Ovary (tissue), 3 donors: ENCODE measurements at regions not wholly inside any gene's neighbourhood (a gene's known extent, or its start where the extent isn't known, plus 50 kb on each side); places are given as distances from the start of the nearest gene placed in this dataset.

Experiments used
- POLR2A ChIP-seq: fragments of 450-650 bp; IDR thresholded peaks from one replicate; pipeline ENCODE4 v1.6.1; 2017; ENCODE audit warnings: antibody characterized with exemption, mild to moderate bottlenecking, moderate library complexity
- TF ChIP-seq, protein P1 (sequence below), 3 donors: fragments of 450-650 bp in 2 of 3; fragments of 200-600 bp in 1 of 3; IDR thresholded peaks; one replicate each; pipeline versions ENCODE4 v1.5.1 to v1.8.0; 2016 to 2022; ENCODE audit warnings: antibody characterized with exemption in 3 of 3, mild to moderate bottlenecking in 1 of 3
- donor health status: DM: no; HTN: no; CAD: no.

DNA sequence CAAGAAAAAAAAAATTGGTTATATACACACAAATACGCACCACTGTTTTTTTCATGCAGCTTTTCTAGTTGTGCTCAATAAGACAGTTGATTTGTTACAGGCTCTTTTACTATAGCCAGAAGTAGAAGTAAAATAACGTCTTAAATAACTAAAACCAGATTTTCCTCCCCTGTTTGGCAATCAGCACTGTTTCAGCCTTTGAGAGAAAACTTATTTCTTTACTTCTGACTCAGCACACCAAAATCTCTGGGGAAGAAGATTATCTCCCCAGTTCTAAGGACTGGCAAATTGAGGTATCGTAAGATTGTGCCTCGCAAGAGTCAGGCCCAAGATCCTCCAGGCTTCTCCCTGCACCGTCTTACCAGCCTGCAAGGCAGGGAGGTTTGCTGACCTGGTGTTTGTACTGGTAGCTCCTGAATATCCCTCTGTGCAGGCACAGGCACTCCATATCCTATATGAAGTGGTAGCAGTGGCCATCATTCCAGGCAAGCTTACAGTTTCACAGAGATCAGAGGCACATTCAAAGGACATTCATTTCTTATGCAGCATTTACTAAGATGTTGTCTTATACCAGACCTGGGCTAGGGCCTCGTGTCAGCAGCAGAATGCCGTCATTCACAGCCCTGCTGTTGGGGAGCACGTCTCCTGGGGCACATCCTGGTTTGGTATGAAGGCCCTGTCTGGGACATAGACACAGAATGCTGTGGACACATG is 268.2 kb downstream of the ZNF536 start:
- TF ChIP-seq, protein P1, sequence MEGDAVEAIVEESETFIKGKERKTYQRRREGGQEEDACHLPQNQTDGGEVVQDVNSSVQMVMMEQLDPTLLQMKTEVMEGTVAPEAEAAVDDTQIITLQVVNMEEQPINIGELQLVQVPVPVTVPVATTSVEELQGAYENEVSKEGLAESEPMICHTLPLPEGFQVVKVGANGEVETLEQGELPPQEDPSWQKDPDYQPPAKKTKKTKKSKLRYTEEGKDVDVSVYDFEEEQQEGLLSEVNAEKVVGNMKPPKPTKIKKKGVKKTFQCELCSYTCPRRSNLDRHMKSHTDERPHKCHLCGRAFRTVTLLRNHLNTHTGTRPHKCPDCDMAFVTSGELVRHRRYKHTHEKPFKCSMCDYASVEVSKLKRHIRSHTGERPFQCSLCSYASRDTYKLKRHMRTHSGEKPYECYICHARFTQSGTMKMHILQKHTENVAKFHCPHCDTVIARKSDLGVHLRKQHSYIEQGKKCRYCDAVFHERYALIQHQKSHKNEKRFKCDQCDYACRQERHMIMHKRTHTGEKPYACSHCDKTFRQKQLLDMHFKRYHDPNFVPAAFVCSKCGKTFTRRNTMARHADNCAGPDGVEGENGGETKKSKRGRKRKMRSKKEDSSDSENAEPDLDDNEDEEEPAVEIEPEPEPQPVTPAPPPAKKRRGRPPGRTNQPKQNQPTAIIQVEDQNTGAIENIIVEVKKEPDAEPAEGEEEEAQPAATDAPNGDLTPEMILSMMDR (IDR thresholded peaks at IDR 0.05) = no peak
- TF ChIP-seq POLR2A = no peak
